ENCODE measurements at regions not wholly inside any gene's neighbourhood (a gene's known extent, or its start where the extent isn't known, plus 50 kb on each side); places are given as distances from the start of the nearest gene placed in this dataset.
"Not testable (repeated sequence)": the region's sequence is repeated elsewhere in the genome, so short reads cannot be mapped to it uniquely, and the experiment has no call there.

GRCh38 chr6:170232186-170233002 is 58.5 kb downstream of the DLL1 start:
- DNase-seq, result no peak

GRCh38 chr6:170231293-170232185 is 59.3 kb downstream of the DLL1 start:
- no peak for DNase-seq

DNA sequence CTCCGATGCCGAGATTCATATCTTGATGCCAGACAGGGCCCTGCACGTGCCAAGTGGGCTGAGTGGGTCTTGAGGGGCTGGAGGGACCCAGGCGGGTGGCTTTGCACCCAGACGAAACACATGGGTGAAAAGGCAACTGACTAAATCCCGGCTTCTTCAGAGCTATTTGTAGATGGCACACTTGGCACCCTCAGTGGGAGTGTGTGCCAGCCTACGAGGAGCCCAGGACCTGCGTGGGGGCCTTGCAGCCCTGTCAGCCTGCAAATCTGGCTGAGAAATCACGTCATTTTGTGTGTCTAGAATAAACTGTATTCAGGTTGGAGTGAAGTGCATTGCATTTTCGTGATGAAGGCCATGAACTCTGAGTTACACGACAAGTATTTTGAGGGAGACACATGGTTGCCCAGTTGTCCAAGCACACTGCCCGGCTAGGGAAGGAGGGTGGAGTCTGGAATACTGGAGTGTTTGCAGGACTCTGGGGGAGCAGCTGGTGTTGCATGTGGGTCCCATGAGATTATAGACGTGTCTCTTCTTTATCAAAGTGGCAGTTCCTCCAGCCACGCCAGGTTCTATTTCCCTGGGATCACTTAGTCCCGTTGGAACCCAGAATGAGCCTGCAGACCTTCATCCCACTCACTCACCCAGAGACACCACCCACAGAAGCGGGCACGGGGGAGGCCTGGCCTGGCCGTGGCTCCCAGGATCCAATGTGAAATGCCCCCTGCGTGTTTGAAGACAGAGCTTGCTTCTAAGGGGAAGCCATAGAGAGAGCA is 60.2 kb downstream of the DLL1 start:
- DNase-seq, result no peak

DNA sequence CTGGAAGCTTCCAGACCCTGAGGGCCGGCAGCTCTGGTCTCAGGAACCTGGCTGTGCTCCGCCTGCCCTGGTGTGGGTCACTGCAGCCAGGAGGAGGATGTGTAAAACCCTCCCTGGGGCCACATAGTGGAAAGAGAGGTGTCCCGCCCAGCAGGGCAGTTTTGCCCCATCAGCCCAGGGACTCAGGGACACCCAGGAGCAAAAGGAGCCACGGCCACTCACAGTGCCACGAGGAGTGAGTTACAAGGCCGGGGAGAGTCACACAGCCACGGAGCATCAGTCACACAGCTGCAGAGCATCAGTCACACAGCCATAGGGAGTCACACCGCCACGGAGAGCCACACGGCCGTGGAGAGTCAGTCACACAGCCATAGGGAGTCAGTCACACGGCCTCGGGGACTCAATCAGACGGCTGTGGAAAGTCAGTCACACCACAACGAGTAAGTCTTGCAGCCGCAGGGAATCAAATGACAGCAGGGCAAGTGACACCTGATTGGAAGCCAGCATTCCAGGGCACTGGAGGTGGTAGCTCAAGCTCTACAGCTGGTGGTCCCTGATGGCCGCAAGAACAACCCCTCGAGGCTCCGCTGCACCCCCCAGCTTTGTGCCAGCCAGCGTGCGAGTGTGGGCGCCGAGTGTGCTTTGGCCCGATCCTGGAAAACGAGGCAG is 60.9 kb downstream of the DLL1 start:
- no peak for DNase-seq

GRCh38 chr6:170229396-170229795 is 61.5 kb downstream of the DLL1 start:
- no peak for DNase-seq

DNA sequence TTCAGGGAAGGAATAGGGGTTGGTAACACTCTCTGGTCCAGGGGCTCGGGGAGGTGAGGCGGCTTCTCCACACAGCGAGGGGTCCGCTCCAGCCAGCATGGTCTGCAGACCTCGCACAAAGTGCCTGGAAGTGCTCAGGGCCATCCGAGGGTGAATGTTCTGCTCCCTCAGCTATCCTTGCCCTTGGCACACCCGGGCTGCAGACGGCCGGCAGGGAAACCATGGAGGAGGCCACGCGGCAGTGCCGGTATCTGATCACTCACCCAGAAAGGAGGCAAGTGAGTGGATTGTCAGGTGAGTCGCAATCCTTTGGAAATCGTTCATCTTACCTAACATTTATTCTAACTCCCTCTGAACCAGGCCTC is 62.0 kb downstream of the DLL1 start:
- DNase-seq, result no peak

- no peak for DNase-seq
These were observed 62.6 kb downstream of the DLL1 start for GRCh38 chr6:170227996-170228945.

- DNase-seq, result no peak
These were observed 63.3 kb downstream of the DLL1 start for GRCh38 chr6:170227521-170227983.

GRCh38 chr6:170226647-170227046 is 64.2 kb downstream of the DLL1 start:
- no peak for DNase-seq

GRCh38 chr6:170225852-170226417 is 64.9 kb downstream of the DLL1 start:
- DNase-seq, result no peak

- no peak for DNase-seq
These were observed 65.9 kb downstream of the DLL1 start for GRCh38 chr6:170224694-170225660.

DNA sequence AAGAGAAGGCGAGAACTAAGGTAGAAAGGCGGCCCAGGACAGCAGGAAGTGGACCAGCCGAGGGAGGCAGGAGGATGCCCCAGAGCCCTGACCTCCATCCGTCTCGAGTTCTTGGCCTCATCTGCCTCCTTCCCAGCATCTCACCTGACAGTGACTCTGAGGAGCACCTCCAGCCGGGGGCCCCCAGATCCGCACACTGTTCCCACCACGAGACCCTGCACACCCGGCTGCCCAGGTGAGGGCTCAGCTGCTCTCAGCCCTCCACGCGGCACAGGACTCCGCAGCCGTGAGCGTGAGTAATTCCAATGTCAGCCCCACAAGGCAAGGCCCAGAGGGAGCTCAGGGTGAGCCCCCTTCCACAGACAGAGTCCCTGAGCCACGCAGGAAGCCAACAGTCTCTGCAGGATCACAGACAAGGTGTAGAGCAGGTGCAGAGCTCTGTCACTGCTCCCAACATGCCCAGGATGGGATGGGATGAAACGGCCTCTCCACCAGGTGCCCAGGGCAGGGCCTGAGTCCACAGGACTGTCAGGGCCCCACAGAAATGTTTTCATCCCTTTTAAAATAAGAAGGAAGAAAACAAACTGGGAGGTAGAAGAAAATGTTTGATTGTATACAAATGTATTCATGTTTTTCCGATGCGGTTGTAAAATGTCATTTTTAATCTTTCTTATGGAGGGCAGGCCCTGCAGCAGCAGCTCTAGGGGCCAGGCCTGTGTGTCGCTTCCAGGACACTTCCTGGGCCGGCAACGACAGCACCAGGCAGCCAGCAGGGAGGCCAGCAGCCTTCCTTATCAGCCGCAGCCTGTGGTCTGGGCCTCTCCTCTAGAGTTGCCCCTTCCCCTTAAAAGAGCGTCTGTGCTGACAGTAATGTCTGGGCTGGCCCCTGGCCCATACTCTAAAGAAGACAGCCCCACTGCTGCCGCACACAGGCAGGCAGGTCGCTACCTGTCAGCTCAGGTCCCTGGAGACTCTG is 66.9 kb downstream of the DLL1 start:
- DNase-seq, result no peak

DNA sequence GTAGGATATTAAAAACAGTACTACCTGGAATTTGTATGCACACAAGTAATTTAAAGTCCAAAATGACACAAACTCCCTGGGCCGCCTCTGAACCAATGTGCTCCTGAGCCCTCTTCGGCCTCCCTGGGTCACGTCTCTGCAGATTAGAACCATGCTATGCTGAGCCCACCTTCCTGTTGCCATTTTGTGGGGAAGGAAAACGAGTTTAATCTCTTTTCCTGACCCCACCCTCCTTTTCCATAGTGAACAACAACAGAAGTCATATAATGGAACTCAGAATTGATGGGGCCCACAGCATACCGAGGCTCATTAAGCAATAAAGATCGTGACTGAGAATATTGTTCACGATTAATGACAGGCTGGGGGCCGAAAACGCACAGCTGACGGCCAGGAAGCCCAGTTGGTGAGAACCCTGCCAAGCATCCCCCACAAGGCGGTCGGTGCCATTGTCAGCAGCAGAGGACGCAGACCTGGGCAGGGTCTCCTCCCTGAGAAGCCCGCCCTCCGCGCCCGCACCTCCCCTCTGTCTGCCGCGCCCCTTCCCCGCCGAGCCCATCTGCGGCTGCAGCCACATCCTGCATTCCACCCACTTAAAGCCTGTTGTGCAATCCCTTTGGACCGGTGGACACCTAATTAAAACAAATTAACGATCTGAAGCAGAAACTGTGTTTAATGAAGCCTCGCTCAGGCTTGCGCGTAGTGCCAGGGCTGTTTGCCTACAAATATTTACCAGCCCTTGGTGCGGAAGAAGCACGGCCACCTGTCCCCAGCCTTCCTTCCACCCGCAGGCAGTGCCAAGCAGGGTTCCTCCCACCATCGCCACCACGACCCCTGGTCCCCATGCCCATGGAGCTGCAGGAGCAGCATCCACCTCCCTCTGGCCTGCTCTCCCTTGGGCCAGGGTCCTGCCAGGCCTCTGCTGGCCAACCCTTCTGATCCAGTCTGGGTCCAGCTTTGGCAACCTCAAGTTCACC is 68.1 kb downstream of the DLL1 start:
- no peak for DNase-seq

DNA sequence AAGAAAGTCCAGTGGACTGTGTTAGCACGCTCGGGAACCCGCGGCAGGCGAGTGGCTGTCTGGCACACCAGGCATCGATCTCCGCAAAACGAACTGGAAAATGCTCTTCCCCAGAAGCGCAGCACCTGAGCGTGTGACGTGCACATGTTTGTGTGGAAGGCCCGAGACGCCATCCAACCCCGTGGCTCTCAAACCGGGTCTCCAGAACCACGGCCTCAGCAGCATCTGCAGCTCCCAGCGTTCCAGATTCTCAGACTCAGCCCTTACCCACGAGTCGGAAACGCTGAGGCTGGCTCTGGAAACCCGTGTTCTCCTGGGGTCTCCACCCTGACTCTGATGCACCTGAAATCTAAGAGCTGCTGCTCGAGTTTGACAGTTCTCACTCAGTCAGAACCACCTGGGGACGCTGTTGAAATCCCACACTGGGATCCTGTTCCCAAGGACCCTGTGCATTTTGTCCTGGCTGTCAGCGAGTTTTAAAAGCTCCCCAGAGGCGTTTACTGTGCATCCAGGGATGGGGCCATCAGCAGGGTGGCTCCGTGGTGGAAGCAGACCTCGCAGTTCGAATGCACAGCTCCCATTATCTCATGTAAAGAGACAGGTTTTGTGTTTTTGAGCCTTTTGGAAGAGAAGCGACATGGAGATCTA is 69.0 kb downstream of the DLL1 start:
- DNase-seq, result no peak

DNA sequence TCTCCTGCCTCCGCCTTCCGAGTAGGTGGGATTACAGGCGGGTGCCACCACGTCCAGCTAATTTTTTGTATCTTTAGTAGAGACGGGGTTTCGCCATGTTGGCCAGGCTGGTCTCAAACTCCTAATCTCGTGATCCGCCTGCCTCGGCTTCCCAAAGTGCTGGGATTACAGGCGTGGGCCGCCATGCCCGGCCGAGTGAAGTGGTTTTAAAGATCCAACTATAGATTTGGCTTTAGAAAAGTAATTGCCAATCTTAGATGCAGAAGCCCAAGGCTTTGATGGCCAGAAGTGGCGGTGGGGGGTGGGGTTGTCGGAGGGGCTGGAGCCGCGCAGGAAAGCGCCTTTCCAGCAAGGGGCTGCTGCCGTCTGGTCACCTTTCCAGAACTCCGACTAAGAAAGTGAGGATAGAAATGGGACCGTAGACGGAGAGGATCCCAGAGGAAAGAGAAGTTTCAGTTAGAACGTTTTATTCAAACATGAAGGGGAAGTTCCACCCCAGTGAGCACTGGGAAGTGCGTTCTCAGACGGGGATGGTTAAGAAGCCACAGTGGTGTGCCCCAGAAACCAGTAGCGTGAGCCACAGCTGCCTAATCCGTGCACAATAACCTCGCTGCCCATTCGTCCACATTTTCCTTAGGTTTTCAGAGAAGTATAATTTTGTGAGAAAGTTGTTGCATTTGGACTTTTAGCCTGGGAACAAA is 69.7 kb downstream of the DLL1 start:
- DNase-seq, result no peak

- not testable (repeated sequence) for DNase-seq
These were observed 77.2 kb downstream of the DLL1 start for GRCh38 chr6:170213637-170214018.
